GM23248 (cell line): ENCODE measurements at regions not wholly inside any gene's neighbourhood (a gene's known extent, or its start where the extent isn't known, plus 50 kb on each side); places are given as distances from the start of the nearest gene placed in this dataset.

ENCODE experiments used
- EZH2 ChIP-seq: fragments of 200-600 bp; sonication (generic); IDR thresholded peaks from 2 replicates; pipeline ENCODE4 v1.6.1; 2018; ENCODE audit warnings: antibody characterized with exemption, mild to moderate bottlenecking; ENCODE audit not compliant: insufficient read depth, poor library complexity, severe bottlenecking
- EZH2phosphoT487 ChIP-seq: fragments of 200-600 bp; sonication (generic); IDR thresholded peaks from 2 replicates; pipeline ENCODE4 v1.6.1; 2018; ENCODE audit warnings: antibody characterized with exemption, moderate library complexity, mild to moderate bottlenecking, low read depth; ENCODE audit not compliant: insufficient read depth

DNA sequence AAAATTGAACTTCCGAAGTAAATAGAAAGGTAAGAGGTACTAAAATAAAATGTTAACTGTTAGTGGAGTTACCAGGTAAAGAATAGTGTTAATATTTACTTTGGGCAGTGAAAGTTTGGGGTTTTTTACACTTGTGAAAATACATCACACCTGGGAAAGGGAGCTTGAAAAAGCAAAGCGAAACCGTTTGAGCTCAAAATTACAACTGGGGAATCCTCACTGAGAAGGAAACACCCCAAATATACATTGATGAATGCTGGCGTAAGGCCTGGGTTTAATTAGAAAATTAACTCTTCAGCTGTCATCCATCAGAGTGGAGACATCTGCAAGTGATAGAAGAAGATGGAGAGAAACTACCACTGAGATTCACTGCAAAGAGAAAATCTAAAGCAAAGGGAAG is 1153.0 kb downstream of the SLITRK5 start:
- no peak for TF ChIP-seq EZH2
- TF ChIP-seq EZH2phosphoT487, result no peak
